Loucy (cell line): ENCODE measurements at regions not wholly inside any gene's neighbourhood (a gene's known extent, or its start where the extent isn't known, plus 50 kb on each side); places are given as distances from the start of the nearest gene placed in this dataset.
"Not testable (repeated sequence)": the region's sequence is repeated elsewhere in the genome, so short reads cannot be mapped to it uniquely, and the experiment has no call there.

ENCODE experiments used
- H2AFZ ChIP-seq: fragments of 200-600 bp; sonication (generic); 2 replicates; pipeline ENCODE4 v1.6.0; 2016; ENCODE audit warnings: antibody characterized with exemption, mild to moderate bottlenecking, low read length, moderate library complexity
- H3F3A ChIP-seq: fragments of 200-600 bp; 2 replicates; pipeline ENCODE4 v1.6.0; 2016; ENCODE audit warnings: antibody characterized with exemption, low read depth, mild to moderate bottlenecking
- H3K27me3 ChIP-seq: fragments of 200-600 bp; sonication (generic); 2 replicates; pipeline ENCODE4 v1.6.1; 2014; ENCODE audit warnings: low read length, mild to moderate bottlenecking; ENCODE audit not compliant: insufficient read depth, poor library complexity, severe bottlenecking
- H3K36me3 ChIP-seq: fragments of 200-600 bp; sonication (generic); 2 replicates; pipeline ENCODE4 v1.6.1; 2016; ENCODE audit warnings: low read length; ENCODE audit not compliant: insufficient read depth
- H3K4me1 ChIP-seq: fragments of 200-600 bp; sonication (generic); 2 replicates; pipeline ENCODE4 v1.5.1; 2014; ENCODE audit warnings: low read length, mild to moderate bottlenecking; ENCODE audit not compliant: insufficient read depth, poor library complexity, severe bottlenecking
- H3K4me2 ChIP-seq: fragments of 200-600 bp; sonication (generic); 2 replicates; pipeline ENCODE4 v1.6.0; 2014; ENCODE audit warnings: antibody characterized with exemption, low read length, low read depth, mild to moderate bottlenecking; ENCODE audit not compliant: poor library complexity, severe bottlenecking
- H3K4me3 ChIP-seq: fragments of 200-600 bp; sonication (generic); 2 replicates; pipeline ENCODE4 v1.5.1; 2014; ENCODE audit warnings: low read length, mild to moderate bottlenecking, mixed read lengths; ENCODE audit not compliant: poor library complexity, severe bottlenecking
- H3K79me2 ChIP-seq: fragments of 200-600 bp; sonication (generic); 2 replicates; pipeline ENCODE4 v1.6.1; 2014; ENCODE audit warnings: low read length; ENCODE audit not compliant: insufficient read depth
- H3K9ac ChIP-seq: fragments of 200-600 bp; sonication (generic); 2 replicates; pipeline ENCODE4 v1.6.0; 2014; ENCODE audit warnings: mild to moderate bottlenecking, low read depth, low read length, moderate library complexity; ENCODE audit not compliant: poor library complexity, severe bottlenecking
- H3K9me2 ChIP-seq: fragments of 200-600 bp; sonication (generic); replicated peaks from 2 replicates; pipeline ENCODE4 v1.6.1; 2016; ENCODE audit warnings: low read depth, low read length, mixed read lengths
- H3K9me3 ChIP-seq: fragments of 200-600 bp; sonication (generic); 2 replicates; pipeline ENCODE4 v1.6.1; 2014; ENCODE audit warnings: mild to moderate bottlenecking, antibody characterized with exemption, low read length, low read depth; ENCODE audit not compliant: insufficient read depth
- H4K20me1 ChIP-seq: fragments of 200-600 bp; sonication (generic); 2 replicates; pipeline ENCODE4 v1.6.0; 2014; ENCODE audit warnings: antibody characterized with exemption, low read length, mild to moderate bottlenecking; ENCODE audit not compliant: insufficient read depth, poor library complexity, severe bottlenecking
- CTCF ChIP-seq: fragments of 200-600 bp; sonication (generic); conservative IDR thresholded peaks from 2 replicates; pipeline ENCODE4 v1.5.1; 2014; ENCODE audit warnings: mild to moderate bottlenecking, antibody characterized with exemption, low read length

DNA sequence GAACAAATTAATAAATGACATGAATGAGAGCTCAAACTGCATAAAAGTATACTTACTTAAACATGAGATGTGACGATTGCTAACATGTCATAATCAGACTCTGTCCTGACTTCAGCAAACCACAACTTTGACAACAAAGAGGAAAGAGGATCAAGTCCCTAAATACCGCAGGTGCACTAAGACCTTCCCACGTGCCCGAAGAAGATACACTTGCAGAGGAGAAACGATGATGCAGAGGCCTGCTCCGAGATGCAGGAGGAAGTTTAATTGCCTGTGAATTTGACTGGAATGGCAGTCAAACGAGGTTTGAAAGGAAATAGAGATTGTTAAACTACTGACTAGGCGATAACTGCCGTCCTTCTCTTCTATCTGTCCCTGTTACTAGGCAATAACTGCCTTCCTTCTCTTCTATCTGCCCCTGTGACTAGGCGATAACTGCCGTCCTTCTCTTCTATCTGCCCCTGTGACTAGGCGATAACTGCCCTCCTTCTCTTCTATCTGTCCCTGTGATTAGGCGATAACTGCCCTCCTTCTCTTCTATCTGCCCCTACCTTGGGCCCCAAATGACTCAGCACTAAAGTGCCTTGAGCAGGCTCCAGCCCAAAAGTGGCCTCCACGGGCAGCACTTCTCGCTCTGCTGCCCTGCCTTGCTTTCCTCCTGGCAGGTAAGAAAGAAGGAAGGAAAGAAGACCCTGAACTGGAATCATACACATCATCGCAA, 2226.0 kb upstream of the DEFB115 start:
- H2AFZ ChIP-seq, H3F3A ChIP-seq, H3K4me1 ChIP-seq, H3K9me2 ChIP-seq, H3K4me3 ChIP-seq, H3K36me3 ChIP-seq, H3K79me2 ChIP-seq, H3K4me2 ChIP-seq, H3K9me3 ChIP-seq, H3K27me3 ChIP-seq, H4K20me1 ChIP-seq, H3K9ac ChIP-seq: not testable (repeated sequence)

GRCh38 chr20:29044239-29044638, 2213.2 kb upstream of the DEFB115 start:
- not testable (repeated sequence) for H4K20me1 ChIP-seq, H3K9me2 ChIP-seq, H3K4me2 ChIP-seq, H3F3A ChIP-seq, H2AFZ ChIP-seq, H3K36me3 ChIP-seq, H3K27me3 ChIP-seq, H3K4me1 ChIP-seq, H3K4me3 ChIP-seq, H3K9ac ChIP-seq, H3K79me2 ChIP-seq, H3K9me3 ChIP-seq

DNA sequence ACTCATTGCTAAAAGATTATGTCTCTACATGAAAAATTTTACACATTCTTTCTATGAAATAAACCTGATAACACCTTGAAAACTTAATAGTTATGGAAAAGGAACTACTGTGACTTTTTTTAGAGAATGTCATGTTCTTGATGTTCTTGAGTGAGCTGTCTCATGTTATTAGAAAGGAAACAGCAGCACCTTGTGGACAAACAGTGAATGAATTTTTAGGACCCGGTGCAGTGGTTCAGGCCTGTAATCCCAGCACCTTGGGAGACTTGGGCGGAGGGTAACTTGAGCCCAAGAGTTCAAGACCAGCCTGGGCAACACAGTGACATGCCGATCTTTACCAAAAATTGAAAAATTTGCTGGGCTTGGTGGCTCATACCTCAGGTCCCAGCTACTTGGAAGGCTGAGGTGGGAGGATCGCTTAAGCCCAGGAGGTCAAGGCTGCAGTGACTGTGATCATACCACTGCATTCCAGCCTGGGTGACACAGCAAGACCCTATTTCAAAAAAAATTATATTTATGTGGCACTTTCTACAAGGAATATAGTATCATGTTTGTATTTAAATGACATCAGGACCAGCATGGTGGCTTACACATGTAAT, 2207.4 kb upstream of the DEFB115 start:
- not testable (repeated sequence) for H3K9me2 ChIP-seq, H3K4me2 ChIP-seq, H2AFZ ChIP-seq, H3K9ac ChIP-seq, H3K36me3 ChIP-seq, H3F3A ChIP-seq, H3K27me3 ChIP-seq, H3K9me3 ChIP-seq, H4K20me1 ChIP-seq, H3K79me2 ChIP-seq, H3K4me1 ChIP-seq, H3K4me3 ChIP-seq
- TF ChIP-seq CTCF: peak; percentile 55

DNA sequence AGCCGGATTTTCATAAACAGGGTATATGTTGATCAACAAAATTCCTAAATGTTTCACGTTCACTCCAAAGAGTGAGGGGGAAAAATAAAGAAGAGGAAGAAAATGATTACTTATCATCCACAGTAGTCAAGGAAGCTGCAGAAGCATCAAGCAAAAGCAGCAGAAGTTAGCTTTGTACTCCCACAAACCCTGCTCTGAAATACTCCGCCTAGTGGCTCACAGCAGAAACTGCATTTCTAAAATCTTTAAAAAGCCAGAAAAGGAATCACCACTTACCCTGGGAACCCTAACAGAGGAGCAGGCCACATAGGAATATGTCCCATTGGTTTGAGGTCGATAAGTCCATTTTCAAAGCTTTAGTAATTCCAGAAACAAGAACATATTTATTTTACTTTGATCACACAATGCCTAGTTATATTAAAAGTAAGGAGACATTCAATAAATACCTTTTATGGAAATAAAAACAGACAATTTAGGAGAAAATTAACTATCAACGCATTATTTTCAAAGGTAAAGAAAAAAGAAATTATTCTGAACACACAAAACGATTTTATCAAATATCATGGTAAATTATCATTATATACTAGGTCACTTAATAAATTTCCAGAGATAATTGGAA, 2199.5 kb upstream of the DEFB115 start:
- not testable (repeated sequence) for H2AFZ ChIP-seq, H3K79me2 ChIP-seq
- TF ChIP-seq CTCF: peak; percentile 69

GRCh38 chr20:29062451-29062850, 2195.0 kb upstream of the DEFB115 start:
- not testable (repeated sequence) for H2AFZ ChIP-seq, H3F3A ChIP-seq, H3K79me2 ChIP-seq, H3K9me2 ChIP-seq, H4K20me1 ChIP-seq, H3K9me3 ChIP-seq, H3K36me3 ChIP-seq, H3K27me3 ChIP-seq, H3K4me2 ChIP-seq, H3K4me3 ChIP-seq, H3K4me1 ChIP-seq, H3K9ac ChIP-seq

More for the DNA sequence above, 2199.5 kb upstream of the DEFB115 start:
- H3K9me2 ChIP-seq, H3K9ac ChIP-seq, H3F3A ChIP-seq, H3K9me3 ChIP-seq, H3K27me3 ChIP-seq, H3K36me3 ChIP-seq, H3K4me2 ChIP-seq, H3K4me1 ChIP-seq, H4K20me1 ChIP-seq, H3K4me3 ChIP-seq: not testable (repeated sequence)

DNA sequence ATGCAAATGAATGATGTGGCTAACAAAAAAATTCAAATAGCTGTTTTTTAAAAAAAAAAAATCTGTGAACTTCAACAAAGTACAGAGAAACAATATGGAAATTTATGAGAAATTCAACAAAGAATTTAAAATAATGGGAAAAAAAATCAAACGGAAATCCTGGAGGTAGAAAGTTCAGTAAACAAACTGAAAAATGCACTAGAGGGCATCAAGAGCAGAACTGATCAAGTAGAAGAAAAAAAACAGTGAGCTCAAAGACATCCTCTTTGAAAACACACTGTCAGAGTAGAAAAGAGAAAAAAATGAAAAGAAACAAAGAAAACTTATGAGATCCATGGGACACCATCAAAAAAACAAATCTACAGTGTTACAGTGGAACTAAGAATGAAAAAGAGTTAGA, 2191.1 kb upstream of the DEFB115 start:
- H3K4me1 ChIP-seq, H3K9me2 ChIP-seq, H3K36me3 ChIP-seq, H3K4me3 ChIP-seq, H3K27me3 ChIP-seq, H3K9ac ChIP-seq, H3K79me2 ChIP-seq, H2AFZ ChIP-seq, H4K20me1 ChIP-seq, H3K4me2 ChIP-seq, H3K9me3 ChIP-seq, H3F3A ChIP-seq: not testable (repeated sequence)
